GM12878 (cell line): ENCODE measurements at regions not wholly inside any gene's neighbourhood (a gene's known extent, or its start where the extent isn't known, plus 50 kb on each side); places are given as distances from the start of the nearest gene placed in this dataset.

ENCODE experiments used
- ATAC-seq: fragments of 200-7000 bp; cut with Tn5 transposase; 3 replicates; pipeline ENCODE4 v1.9.1; 2020; ENCODE audit warnings: mild to moderate bottlenecking, moderate library complexity
- BruUV-seq: library from RNA; stranded (reverse); fragments of 400-500 nt; replicated peaks from 2 replicates; lab custom pipeline; 2021; lab: Mats Ljungman, UMichigan
- CTCF ChIA-PET: fragments of 300-600 bp; sonication (Branson Sonifier 250); formaldehyde crosslinking; extraction: SDS; loops from one replicate; lab custom pipeline; 2021; ENCODE audit warnings: inconsistent platforms; lab: Yijun Ruan, JAX
- POLR2A ChIA-PET: fragments of 350-600 bp; formaldehyde crosslinking; extraction: SDS; loops from one replicate; lab custom pipeline; 2021; ENCODE audit warnings: inconsistent platforms; lab: Charles Lee
- RAD21 ChIA-PET: fragments of 300-600 bp; sonication (Branson Sonifier 250); formaldehyde crosslinking; loops from one replicate; lab custom pipeline; 2023; ENCODE audit warnings: antibody characterized with exemption; ENCODE audit not compliant: unreplicated experiment; lab: Charles Lee
- SMC1A ChIA-PET: fragments of 300-600 bp; sonication (Branson Sonifier 250); formaldehyde crosslinking; loops from one replicate; lab custom pipeline; 2023; ENCODE audit not compliant: unreplicated experiment, uncharacterized antibody; lab: Charles Lee
- DNase-seq: peaks from one replicate; pipeline ENCODE4 v3.0.0-alpha.2; 2011; ENCODE audit warnings: low read depth, low spot score
- FAIRE-seq: peaks from 3 replicates; lab custom pipeline; 2011; peaks lifted over from hg19 to GRCh38; lab: Jason Lieb, UNC
- H2AFZ ChIP-seq: 2 replicates; pipeline ENCODE4 v1.6.0; 2011; ENCODE audit warnings: low read depth, low read length, control low read depth; ENCODE audit not compliant: control insufficient read depth
- H3K27ac ChIP-seq: 2 replicates; pipeline ENCODE4 v1.5.1; 2011; ENCODE audit warnings: control low read depth; ENCODE audit not compliant: control insufficient read depth, insufficient read depth
- H3K27me3 ChIP-seq, 2 experiments: replicated peaks in 1 of 2; 2 replicates each; pipeline versions ENCODE4 v1.6.0 to v1.6.1; 2011; ENCODE audit warnings: low read length in 1 of 2; ENCODE audit not compliant: control insufficient read depth in 2 of 2, insufficient read depth in 2 of 2
- H3K36me3 ChIP-seq, 2 experiments: 2 replicates each; pipeline ENCODE4 v1.5.1; 2011; ENCODE audit warnings: low read length in 1 of 2; ENCODE audit not compliant: control insufficient read depth in 2 of 2, insufficient read depth in 2 of 2
- H3K4me1 ChIP-seq: 2 replicates; pipeline ENCODE4 v1.6.1; 2011; ENCODE audit warnings: mild to moderate bottlenecking, low read length, moderate library complexity, mixed read lengths; ENCODE audit not compliant: control insufficient read depth, insufficient read depth
- H3K4me2 ChIP-seq: 2 replicates; pipeline ENCODE4 v1.6.0; 2011; ENCODE audit warnings: control low read depth; ENCODE audit not compliant: control insufficient read depth, insufficient read depth
- H3K4me3 ChIP-seq: fragments of 200-600 bp; sonication (generic); 2 replicates; pipeline ENCODE4 v1.5.1; 2016
- H3K79me2 ChIP-seq: 2 replicates; pipeline ENCODE4 v1.6.0; 2011; ENCODE audit warnings: low read length; ENCODE audit not compliant: control insufficient read depth, insufficient read depth
- H3K9ac ChIP-seq: 2 replicates; pipeline ENCODE4 v1.8.0; 2011; ENCODE audit warnings: low read length, control low read depth, mixed read lengths; ENCODE audit not compliant: control insufficient read depth, insufficient read depth
- H3K9me3 ChIP-seq: replicated peaks from 3 replicates; pipeline ENCODE4 v1.5.1; 2011; ENCODE audit warnings: mild to moderate bottlenecking, low read length; ENCODE audit not compliant: control insufficient read depth, insufficient read depth
- H4K20me1 ChIP-seq: 2 replicates; pipeline ENCODE4 v1.6.0; 2011; ENCODE audit not compliant: control insufficient read depth, insufficient read depth
- BCL11A ChIP-seq: IDR thresholded peaks from 2 replicates; pipeline ENCODE4 v1.6.1; 2011; ENCODE audit warnings: low read depth, low read length
- CHD4 ChIP-seq: fragments of 200-600 bp; sonication (generic); IDR thresholded peaks from 2 replicates; pipeline ENCODE4 v1.6.1; 2016; ENCODE audit warnings: mild to moderate bottlenecking
- E2F4 ChIP-seq: IDR thresholded peaks from 2 replicates; pipeline ENCODE4 v1.6.1; 2012; ENCODE audit warnings: low read depth, low read length, improper control_type of control experiment
- EED ChIP-seq: sonication (generic); IDR thresholded peaks from 2 replicates; pipeline ENCODE4 v1.6.1; 2016; ENCODE audit warnings: antibody characterized with exemption, low read depth
- GABPA ChIP-seq: IDR thresholded peaks from 2 replicates; pipeline ENCODE4 v1.6.1; 2014; ENCODE audit warnings: antibody characterized with exemption, low read depth, mild to moderate bottlenecking, inconsistent platforms
- JUNB ChIP-seq: IDR thresholded peaks from 2 replicates; pipeline ENCODE4 v1.6.1; 2016; ENCODE audit warnings: antibody characterized with exemption, mild to moderate bottlenecking
- MYC ChIP-seq: IDR thresholded peaks from 2 replicates; pipeline ENCODE4 v1.6.1; 2011; ENCODE audit warnings: mild to moderate bottlenecking, low read length, moderate library complexity, inconsistent platforms; ENCODE audit not compliant: insufficient read depth, insufficient replicate concordance, insufficient read length, severe bottlenecking
- NFXL1 ChIP-seq: fragments of 450-650 bp; IDR thresholded peaks from 2 replicates; pipeline ENCODE4 v1.6.1; 2017; ENCODE audit warnings: antibody characterized with exemption, mild to moderate bottlenecking, borderline replicate concordance
- SIX5 ChIP-seq: IDR thresholded peaks from 2 replicates; pipeline ENCODE4 v1.6.1; 2011; ENCODE audit warnings: mild to moderate bottlenecking, low read depth, low read length, moderate library complexity; ENCODE audit not compliant: severe bottlenecking
- SMC3 ChIP-seq: IDR thresholded peaks from 2 replicates; pipeline ENCODE4 v1.6.1; 2011; ENCODE audit warnings: low read length, improper control_type of control experiment, borderline replicate concordance
- TCF12 ChIP-seq: IDR thresholded peaks from 2 replicates; pipeline ENCODE4 v1.6.1; 2011; ENCODE audit warnings: low read depth, mild to moderate bottlenecking, low read length
- WGBS: methylation state at CpG from one replicate; pipeline ENCODE4 v1.1.6; 2016; ENCODE audit warnings: low lambda C conversion rate; ENCODE audit not compliant: insufficient replicate concordance, insufficient coverage; ENCODE audit errors: missing lambda C conversion rate; 5-methylcytosine and 5-hydroxymethylcytosine counted together
- in situ Hi-C: fragments of 300-500 bp; cut with MboI; formaldehyde crosslinking; loops from 9 replicates; pipeline ENCODE4 v1.14.3; 2018; ENCODE audit warnings: mixed read lengths
- intact Hi-C: fragments of 100-400 bp; cut with micrococcal nuclease; formaldehyde crosslinking; loops from one replicate; pipeline ENCODE4 v1.14.2; 2022; ENCODE audit not compliant: unreplicated experiment

- Histone ChIP-seq H3K4me1 (no peaks in the 10 kb centered on the region), H3K36me3 (no peaks in the 10 kb centered on the region), H3K27me3 (no peaks in the 10 kb centered on the region), H3K79me2 (no peaks in the 10 kb centered on the region), H3K9ac (no peak overlapping the region)
- in situ Hi-C loops, result no loop called here
- ATAC-seq (no peak), FAIRE-seq (no peak)
- TF ChIP-seq MYC (no peak), GABPA (no peak), TCF12 (no peak), SMC3 (no peak), E2F4 (no peak)
- TF ChIP-seq, all 136 proteins: peak for 0
- DNase-seq, result no peak
- ChIA-PET RAD21 (no interaction called here), POLR2A (no interaction called here), SMC1A (no interaction called here), CTCF (interaction anchor here (0.6 kb wide), 1 partner anchor 21 kb away, joined by 3 read pairs; no protein-coding TSS in a partner anchor)
- BruUV-seq, result no TSS peak
- intact Hi-C loops, result no loop called here
- 50% methylated on average over 7 of the region's 7 CpGs for WGBS
- H3K27ac ChIP-seq, result no peak overlapping the region
- H3K9me3 ChIP-seq, result no peaks in the 10 kb centered on the region
- H2AFZ ChIP-seq, result no peak overlapping the region
- H3K4me2 ChIP-seq, result no peak overlapping the region
- no peak overlapping the region for H3K4me3 ChIP-seq
- H4K20me1 ChIP-seq, result no peaks in the 10 kb centered on the region
These were observed 266.6 kb upstream of the SUCLG2 start for GRCh38 chr3:67920969-67921368.

- DNase-seq, result no peak
- no peaks in the 10 kb centered on the region for H3K36me3 ChIP-seq
- no peak overlapping the region for H3K9ac ChIP-seq
- no peaks in the 10 kb centered on the region for H3K9me3 ChIP-seq
- CTCF ChIA-PET, result interaction anchor here (0.6 kb wide), 1 partner anchor 20 kb away, joined by 3 read pairs; no protein-coding TSS in a partner anchor
- H3K79me2 ChIP-seq, result no peaks in the 10 kb centered on the region
- H3K27ac ChIP-seq, result no peak overlapping the region
- RAD21 ChIA-PET, result no interaction called here
- no peak for TF ChIP-seq SIX5
- no peak for TF ChIP-seq CHD4
- TF ChIP-seq NFXL1, result no peak
- no peak for TF ChIP-seq EED
- TF ChIP-seq JUNB, result no peak
- no peak for TF ChIP-seq BCL11A
- TF ChIP-seq MYC, result no peak
- intact Hi-C loops, result no loop called here
- FAIRE-seq, result no peak
- BruUV-seq, result no TSS peak
- H4K20me1 ChIP-seq, result no peaks in the 10 kb centered on the region
- H3K4me3 ChIP-seq, result no peak overlapping the region
- SMC1A ChIA-PET, result no interaction called here
- ATAC-seq, result no peak
- H3K27me3 ChIP-seq, result no peaks in the 10 kb centered on the region
- 4% methylated on average over 1 of the region's 1 CpG for WGBS
- H3K4me1 ChIP-seq, result no peaks in the 10 kb centered on the region
- no peak overlapping the region for H3K4me2 ChIP-seq
- POLR2A ChIA-PET, result no interaction called here
- H2AFZ ChIP-seq, result no peak overlapping the region
- in situ Hi-C loops, result no loop called here
These were observed 265.9 kb upstream of the SUCLG2 start for GRCh38 chr3:67920311-67920710.
